ENCODE measurements at regions not wholly inside any gene's neighbourhood (a gene's known extent, or its start where the extent isn't known, plus 50 kb on each side); places are given as distances from the start of the nearest gene placed in this dataset.

GRCh38 chr14:95380350-95381042 lies 60.8 kb upstream of the CLMN start:
- no peak for DNase-seq

GRCh38 chr14:95379634-95380033 lies 59.9 kb upstream of the CLMN start:
- DNase-seq = no peak

- DNase-seq = no peak
Measured at GRCh38 chr14:95375539-95376109, 55.9 kb upstream of the CLMN start.

GRCh38 chr14:95374239-95374997 lies 54.7 kb upstream of the CLMN start:
- DNase-seq = no peak

- no peak for DNase-seq
Measured at GRCh38 chr14:95370076-95370475, 50.4 kb upstream of the CLMN start.

All from NCI-H2081 (cell line).